DND-41 (cell line): ENCODE measurements at regions not wholly inside any gene's neighbourhood (a gene's known extent, or its start where the extent isn't known, plus 50 kb on each side); places are given as distances from the start of the nearest gene placed in this dataset.

Source experiments
- ATAC-seq: fragments of 200-7000 bp; cut with Tn5 transposase; 3 replicates; pipeline ENCODE4 v1.9.1; 2021; ENCODE audit warnings: low read depth; ENCODE audit not compliant: insufficient read depth
- DNase-seq: peaks from one replicate; pipeline ENCODE4 v3.0.0-alpha.2; 2020
- H2AFZ ChIP-seq: 2 replicates; pipeline ENCODE4 v1.6.0; 2012; ENCODE audit warnings: low read depth, low read length
- H3K27ac ChIP-seq: 2 replicates; pipeline ENCODE4 v1.5.1; 2012; ENCODE audit warnings: low read length, inconsistent platforms
- H3K27me3 ChIP-seq: fragments of 200-600 bp; sonication (generic); 2 replicates; pipeline ENCODE4 v1.6.0; 2012; ENCODE audit warnings: low read length, mild to moderate bottlenecking, inconsistent platforms; ENCODE audit not compliant: insufficient read depth, poor library complexity
- H3K36me3 ChIP-seq: 2 replicates; pipeline ENCODE4 v1.5.1; 2012; ENCODE audit warnings: low read length, inconsistent platforms; ENCODE audit not compliant: insufficient read depth
- H3K4me1 ChIP-seq: 2 replicates; pipeline ENCODE4 v1.5.1; 2012; ENCODE audit warnings: mild to moderate bottlenecking, low read length; ENCODE audit not compliant: insufficient read depth
- H3K4me2 ChIP-seq: 2 replicates; pipeline ENCODE4 v1.6.0; 2012; ENCODE audit warnings: mild to moderate bottlenecking, moderate library complexity, low read length, inconsistent platforms; ENCODE audit not compliant: insufficient read depth
- H3K4me3 ChIP-seq, 2 experiments: fragments of 200-600 bp in 1 of 2; shearing (Covaris generic) in 1 of 2; 2 replicates each; pipeline ENCODE4 v1.5.1; 2012 to 2016; ENCODE audit warnings: inconsistent platforms in 2 of 2, low read length in 2 of 2, mild to moderate bottlenecking in 2 of 2, low read depth in 1 of 2, moderate library complexity in 1 of 2
- H3K79me2 ChIP-seq: 2 replicates; pipeline ENCODE4 v1.6.0; 2012; ENCODE audit warnings: low read length, inconsistent platforms; ENCODE audit not compliant: insufficient read depth
- H3K9ac ChIP-seq: 2 replicates; pipeline ENCODE4 v1.6.0; 2012; ENCODE audit warnings: low read depth, mild to moderate bottlenecking, inconsistent platforms, low read length, moderate library complexity
- H3K9me3 ChIP-seq: 2 replicates; pipeline ENCODE4 v1.5.1; 2012; ENCODE audit warnings: low read length, moderate library complexity, mild to moderate bottlenecking, inconsistent platforms; ENCODE audit not compliant: insufficient read depth, severe bottlenecking
- H4K20me1 ChIP-seq: 2 replicates; pipeline ENCODE4 v1.6.0; 2012; ENCODE audit warnings: low read length; ENCODE audit not compliant: insufficient read depth
- CTCF ChIP-seq: IDR thresholded peaks from 2 replicates; pipeline ENCODE4 v1.5.1; 2012; ENCODE audit warnings: borderline replicate concordance, low read length, moderate library complexity, mild to moderate bottlenecking; ENCODE audit not compliant: poor library complexity, severe bottlenecking; ENCODE audit errors: extremely low read depth
- EZH2 ChIP-seq: IDR thresholded peaks from 3 replicates; pipeline ENCODE4 v1.6.1; 2012; ENCODE audit warnings: borderline replicate concordance, low read depth, mild to moderate bottlenecking, moderate library complexity, low read length, inconsistent platforms; ENCODE audit not compliant: severe bottlenecking

- Histone ChIP-seq H3K4me3 (no peak overlapping the region), H3K9me3 (no peaks in the 10 kb centered on the region), H3K79me2 (no peaks in the 10 kb centered on the region), H3K27me3 (peaks cover 14% of the 10 kb centered on the region), H3K27ac (no peak overlapping the region), H3K4me2 (no peak overlapping the region), H4K20me1 (no peaks in the 10 kb centered on the region), H3K36me3 (no peaks in the 10 kb centered on the region), H2AFZ (no peak overlapping the region), H3K9ac (no peak overlapping the region), H3K4me1 (no peaks in the 10 kb centered on the region)
- DNase-seq (no peak), ATAC-seq (no peak)
- no peak for TF ChIP-seq CTCF
- TF ChIP-seq EZH2 = no peak
Measured at GRCh38 chr10:29202386-29202940, 86.4 kb upstream of the LYZL1 start.

- no peak for TF ChIP-seq EZH2
- TF ChIP-seq CTCF = no peak
- no peak overlapping the region for H2AFZ ChIP-seq
- H3K27ac ChIP-seq = no peak overlapping the region
- H3K27me3 ChIP-seq = peaks cover 13% of the 10 kb centered on the region
- no peaks in the 10 kb centered on the region for H3K9me3 ChIP-seq
- no peaks in the 10 kb centered on the region for H3K4me1 ChIP-seq
- H3K4me2 ChIP-seq = no peak overlapping the region
- ATAC-seq = no peak
- no peaks in the 10 kb centered on the region for H4K20me1 ChIP-seq
- no peak overlapping the region for H3K9ac ChIP-seq
- no peaks in the 10 kb centered on the region for H3K36me3 ChIP-seq
- no peak overlapping the region for H3K4me3 ChIP-seq
- H3K79me2 ChIP-seq = no peaks in the 10 kb centered on the region
- no peak for DNase-seq
Measured at GRCh38 chr10:29203432-29203831, 85.4 kb upstream of the LYZL1 start.

- H3K27me3 ChIP-seq = peaks cover 13% of the 10 kb centered on the region
- H3K4me2 ChIP-seq = no peak overlapping the region
- no peaks in the 10 kb centered on the region for H3K36me3 ChIP-seq
- no peak overlapping the region for H2AFZ ChIP-seq
- H3K27ac ChIP-seq = no peak overlapping the region
- H3K79me2 ChIP-seq = no peaks in the 10 kb centered on the region
- TF ChIP-seq EZH2 (no peak), CTCF (no peak)
- H3K4me3 ChIP-seq = no peak overlapping the region
- H3K9me3 ChIP-seq = no peaks in the 10 kb centered on the region
- no peaks in the 10 kb centered on the region for H3K4me1 ChIP-seq
- no peak for ATAC-seq
- no peaks in the 10 kb centered on the region for H4K20me1 ChIP-seq
- no peak for DNase-seq
- no peak overlapping the region for H3K9ac ChIP-seq
Measured at GRCh38 chr10:29204070-29204800, 84.6 kb upstream of the LYZL1 start.
